ENCODE measurements at regions not wholly inside any gene's neighbourhood (a gene's known extent, or its start where the extent isn't known, plus 50 kb on each side); places are given as distances from the start of the nearest gene placed in this dataset.
A peak's percentile ranks its signal among the peaks of the same experiment; 100 is the strongest.

DNA sequence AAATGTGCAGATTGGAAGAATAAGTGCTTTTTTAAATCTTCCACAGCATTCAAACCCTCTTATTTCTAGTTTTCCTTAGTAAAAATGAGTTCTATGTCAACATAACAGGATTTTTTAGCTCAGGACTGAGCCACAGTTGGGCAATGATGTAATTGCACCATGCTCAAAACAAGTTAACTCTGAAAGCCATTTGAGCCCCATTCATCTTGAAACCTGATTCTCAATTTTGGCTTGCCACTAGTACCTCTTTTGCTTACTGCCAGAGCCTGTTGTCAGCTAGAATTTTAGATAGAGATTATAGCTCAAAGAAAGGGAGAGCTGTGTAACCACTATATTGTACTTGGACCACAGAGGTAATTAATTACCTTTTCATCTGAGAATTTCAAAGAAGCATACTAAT, 1028.5 kb upstream of the PHF14 start:
- Histone ChIP-seq H3K9me2 (replicated peaks; ENCODE audit: insufficient read depth, low read length) (no peaks in the 10 kb centered on the region), H3K9ac (ENCODE audit: low read length) (no peak overlapping the region), H3K36me3 (ENCODE audit: low read length) (no peaks in the 10 kb centered on the region), H3K4me3 (ENCODE audit: insufficient read depth, low read length, poor library complexity, severe bottlenecking) (no peak overlapping the region), H3K79me2 (ENCODE audit: insufficient read depth, low read length) (no peaks in the 10 kb centered on the region), H3K27ac (ENCODE audit: low read depth, low read length) (no peak overlapping the region), H4K20me1 (ENCODE audit: low read depth, low read length) (no peaks in the 10 kb centered on the region), H3K27me3 (ENCODE audit: low read length) (no peaks in the 10 kb centered on the region), H3K4me2 (ENCODE audit: low read depth, low read length, poor library complexity, severe bottlenecking) (no peak overlapping the region), H3F3A (ENCODE audit: insufficient read depth) (no peaks in the 10 kb centered on the region), H2AFZ (ENCODE audit: low read depth, low read length, severe bottlenecking) (no peak overlapping the region), H3K9me3 (ENCODE audit: insufficient read depth, low read length) (no peaks in the 10 kb centered on the region)
- TF ChIP-seq EZH2phosphoT487 (conservative IDR thresholded peaks at IDR 0.05; ENCODE audit: low read length), result no peak
- TF ChIP-seq, protein P1, sequence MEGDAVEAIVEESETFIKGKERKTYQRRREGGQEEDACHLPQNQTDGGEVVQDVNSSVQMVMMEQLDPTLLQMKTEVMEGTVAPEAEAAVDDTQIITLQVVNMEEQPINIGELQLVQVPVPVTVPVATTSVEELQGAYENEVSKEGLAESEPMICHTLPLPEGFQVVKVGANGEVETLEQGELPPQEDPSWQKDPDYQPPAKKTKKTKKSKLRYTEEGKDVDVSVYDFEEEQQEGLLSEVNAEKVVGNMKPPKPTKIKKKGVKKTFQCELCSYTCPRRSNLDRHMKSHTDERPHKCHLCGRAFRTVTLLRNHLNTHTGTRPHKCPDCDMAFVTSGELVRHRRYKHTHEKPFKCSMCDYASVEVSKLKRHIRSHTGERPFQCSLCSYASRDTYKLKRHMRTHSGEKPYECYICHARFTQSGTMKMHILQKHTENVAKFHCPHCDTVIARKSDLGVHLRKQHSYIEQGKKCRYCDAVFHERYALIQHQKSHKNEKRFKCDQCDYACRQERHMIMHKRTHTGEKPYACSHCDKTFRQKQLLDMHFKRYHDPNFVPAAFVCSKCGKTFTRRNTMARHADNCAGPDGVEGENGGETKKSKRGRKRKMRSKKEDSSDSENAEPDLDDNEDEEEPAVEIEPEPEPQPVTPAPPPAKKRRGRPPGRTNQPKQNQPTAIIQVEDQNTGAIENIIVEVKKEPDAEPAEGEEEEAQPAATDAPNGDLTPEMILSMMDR (IDR thresholded peaks at IDR 0.05; ENCODE audit: insufficient read depth, low read length, poor library complexity, severe bottlenecking), result no peak

DNA sequence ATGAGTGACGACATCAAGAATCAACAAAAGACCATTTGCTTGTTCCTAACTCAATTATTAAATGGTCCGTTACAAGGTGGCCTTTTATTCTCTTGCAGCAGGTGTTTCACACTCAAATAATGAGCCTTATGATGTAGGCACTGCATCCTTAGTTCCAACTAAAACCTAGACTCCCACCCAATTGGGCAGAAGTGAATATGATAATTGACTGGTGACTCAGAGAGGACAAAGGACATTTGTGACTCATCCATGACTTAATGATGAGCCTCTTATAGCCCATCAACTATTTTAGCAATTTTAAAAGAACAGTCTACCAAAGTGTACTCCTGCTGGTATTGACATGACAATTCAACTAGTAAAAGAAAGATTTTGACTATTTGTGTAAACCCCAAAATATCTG, 1027.8 kb upstream of the PHF14 start:
- Histone ChIP-seq H3K9me3 (ENCODE audit: insufficient read depth, low read length) (no peaks in the 10 kb centered on the region), H4K20me1 (ENCODE audit: low read depth, low read length) (no peaks in the 10 kb centered on the region), H3K4me3 (ENCODE audit: insufficient read depth, low read length, poor library complexity, severe bottlenecking) (no peak overlapping the region), H3K9ac (ENCODE audit: low read length) (no peak overlapping the region), H3K79me2 (ENCODE audit: insufficient read depth, low read length) (no peaks in the 10 kb centered on the region), H3K27me3 (ENCODE audit: low read length) (no peaks in the 10 kb centered on the region), H3K9me2 (replicated peaks; ENCODE audit: insufficient read depth, low read length) (no peaks in the 10 kb centered on the region), H3K4me2 (ENCODE audit: low read depth, low read length, poor library complexity, severe bottlenecking) (no peak overlapping the region), H3K36me3 (ENCODE audit: low read length) (no peaks in the 10 kb centered on the region), H3K27ac (ENCODE audit: low read depth, low read length) (no peak overlapping the region), H2AFZ (ENCODE audit: low read depth, low read length, severe bottlenecking) (no peak overlapping the region), H3F3A (ENCODE audit: insufficient read depth) (no peaks in the 10 kb centered on the region)
- no peak for TF ChIP-seq EZH2phosphoT487 (conservative IDR thresholded peaks at IDR 0.05; ENCODE audit: low read length)
- TF ChIP-seq, protein P1 (IDR thresholded peaks at IDR 0.05; ENCODE audit: insufficient read depth, low read length, poor library complexity, severe bottlenecking), result no peak

DNA sequence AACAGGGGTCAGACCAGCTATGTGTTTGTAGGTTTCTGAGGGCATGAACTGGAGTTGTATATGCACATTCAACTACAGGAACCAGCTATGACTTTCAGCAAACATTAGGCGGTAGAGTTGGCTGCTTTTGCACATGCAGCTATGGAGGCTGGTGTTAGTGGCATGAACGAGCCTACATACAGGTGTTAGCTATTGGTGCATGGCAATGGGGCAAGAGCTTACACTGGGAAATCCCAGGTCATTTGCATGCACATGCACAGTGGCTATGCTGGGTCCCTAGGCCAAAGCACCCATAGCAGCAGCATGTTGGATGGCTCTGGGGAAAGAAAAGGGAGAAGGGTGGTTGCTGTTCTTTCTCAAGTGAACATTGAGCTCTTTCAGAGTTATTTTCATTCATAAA, 1018.5 kb upstream of the PHF14 start:
- H2AFZ ChIP-seq (ENCODE audit: low read depth, low read length, severe bottlenecking), result peak overlapping the region; percentile 52
- no peaks in the 10 kb centered on the region for H3K27me3 ChIP-seq (ENCODE audit: low read length)
- H3K9me2 ChIP-seq (replicated peaks; ENCODE audit: insufficient read depth, low read length), result no peaks in the 10 kb centered on the region
- no peaks in the 10 kb centered on the region for H4K20me1 ChIP-seq (ENCODE audit: low read depth, low read length)
- H3K4me2 ChIP-seq (ENCODE audit: low read depth, low read length, poor library complexity, severe bottlenecking), result peak overlapping the region; percentile 54
- no peak overlapping the region for H3K4me3 ChIP-seq (ENCODE audit: insufficient read depth, low read length, poor library complexity, severe bottlenecking)
- peak overlapping the region; percentile 22 for H3K9ac ChIP-seq (ENCODE audit: low read length)
- H3K36me3 ChIP-seq (ENCODE audit: low read length), result no peaks in the 10 kb centered on the region
- H3K9me3 ChIP-seq (ENCODE audit: insufficient read depth, low read length), result no peaks in the 10 kb centered on the region
- no peaks in the 10 kb centered on the region for H3K79me2 ChIP-seq (ENCODE audit: insufficient read depth, low read length)
- H3K27ac ChIP-seq (ENCODE audit: low read depth, low read length), result peak overlapping the region; percentile 86
- no peaks in the 10 kb centered on the region for H3F3A ChIP-seq (ENCODE audit: insufficient read depth)
- TF ChIP-seq, protein P1 (IDR thresholded peaks at IDR 0.05; ENCODE audit: insufficient read depth, low read length, poor library complexity, severe bottlenecking), result no peak
- TF ChIP-seq EZH2phosphoT487 (conservative IDR thresholded peaks at IDR 0.05; ENCODE audit: low read length), result no peak
